Activated effector memory CD4-positive, alpha-beta T cell treated with Interleukin-2 at 50 U/mL for 16 hours (primary cell): ENCODE measurements at regions not wholly inside any gene's neighbourhood (a gene's known extent, or its start where the extent isn't known, plus 50 kb on each side); places are given as distances from the start of the nearest gene placed in this dataset.
"Not testable (repeated sequence)": the region's sequence is repeated elsewhere in the genome, so short reads cannot be mapped to it uniquely, and the experiment has no call there.

Experiments
- DNase-seq: peaks from one replicate; pipeline ENCODE4 v3.0.0-alpha.2; 2020

DNA sequence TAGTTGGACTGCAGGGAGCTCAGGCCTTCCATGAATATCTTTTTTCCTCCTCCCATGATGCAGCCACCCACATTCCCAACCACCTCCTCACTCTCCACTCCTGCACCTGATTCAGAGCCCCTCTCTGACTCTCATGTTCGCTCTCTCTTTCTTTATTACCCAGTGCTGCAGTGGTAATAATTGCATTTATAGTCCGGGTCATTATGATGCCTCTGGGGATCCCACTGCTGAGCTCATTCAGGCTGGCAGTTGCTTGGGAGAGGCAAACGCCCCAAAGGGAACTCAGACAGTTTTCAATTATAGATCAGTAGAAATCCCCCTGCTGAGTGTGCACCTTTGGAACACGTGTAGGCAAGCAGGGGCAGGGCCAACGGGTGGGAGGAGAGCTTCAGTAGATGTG is 953.0 kb downstream of the GRID1 start:
- DNase-seq, result no peak

DNA sequence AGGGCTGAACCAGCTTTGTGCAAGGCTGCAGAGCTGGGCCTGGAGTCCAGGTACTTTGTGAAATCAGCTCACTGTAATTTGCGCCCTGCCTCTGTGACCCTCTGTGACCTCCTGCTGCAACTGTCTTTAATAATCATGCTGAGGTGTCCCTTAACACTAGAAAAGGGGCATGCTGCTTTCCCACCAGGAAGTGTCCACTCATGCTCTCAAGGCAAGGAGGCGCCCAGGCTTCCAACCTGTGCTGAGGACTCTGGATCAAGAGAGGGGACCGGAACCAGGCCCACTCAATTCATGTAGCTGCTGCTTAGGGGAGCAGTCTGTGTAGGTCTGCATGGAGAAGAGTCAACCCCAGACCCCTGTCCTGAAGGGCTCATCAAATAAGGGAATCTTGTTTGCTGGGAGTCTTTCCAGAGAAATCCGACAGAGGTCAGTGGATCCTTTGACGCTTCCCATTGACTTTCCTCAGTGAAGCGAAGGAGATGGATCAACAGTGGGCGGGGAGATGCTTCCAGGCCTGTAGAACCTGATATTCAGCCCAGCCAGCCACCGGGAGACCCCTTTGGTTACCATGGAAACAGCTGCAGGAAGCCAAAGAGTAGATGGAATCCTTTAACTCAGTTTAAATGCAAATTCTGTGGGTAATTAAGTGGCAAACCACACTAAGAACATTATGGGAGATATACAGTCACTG is 945.9 kb downstream of the GRID1 start:
- no peak for DNase-seq

DNA sequence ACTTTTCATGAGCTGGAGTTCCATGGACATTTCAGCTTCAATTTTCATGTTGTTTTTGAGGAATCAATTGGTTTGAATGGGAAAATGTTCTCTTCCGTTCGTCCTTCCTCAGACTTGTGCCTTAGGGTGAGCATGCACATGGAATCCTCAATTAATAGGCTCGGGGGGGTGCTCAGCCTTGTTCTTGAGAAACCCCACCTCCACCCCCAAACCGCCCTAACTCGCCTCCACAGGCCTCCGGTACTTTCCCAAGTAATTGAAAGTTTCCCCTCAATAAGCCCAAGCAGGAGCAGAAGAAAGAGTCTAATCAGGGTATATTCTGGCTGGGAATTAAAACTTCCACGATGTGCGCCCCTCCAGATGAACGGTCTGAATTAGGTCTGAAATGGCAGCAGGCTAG is 945.2 kb downstream of the GRID1 start:
- DNase-seq, result no peak

DNA sequence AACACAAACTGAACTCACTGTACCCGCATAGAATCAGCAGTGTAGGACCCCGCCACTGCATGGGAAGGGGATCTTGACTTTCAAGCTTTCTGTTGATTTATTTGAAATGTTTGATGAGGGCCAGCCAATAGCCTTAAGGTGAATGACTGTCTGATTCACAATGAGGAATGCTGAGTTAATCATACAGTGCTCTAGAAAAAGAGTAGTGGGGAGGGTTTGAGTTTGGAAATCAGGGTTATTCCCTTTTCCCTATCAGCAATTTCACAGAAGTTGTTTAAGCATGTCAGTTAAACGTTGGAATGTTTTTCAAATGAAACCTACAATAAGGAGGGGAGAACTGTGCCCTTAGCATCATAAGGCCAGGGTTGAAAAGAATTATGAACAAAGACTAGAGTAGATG is 937.5 kb downstream of the GRID1 start:
- no peak for DNase-seq

DNA sequence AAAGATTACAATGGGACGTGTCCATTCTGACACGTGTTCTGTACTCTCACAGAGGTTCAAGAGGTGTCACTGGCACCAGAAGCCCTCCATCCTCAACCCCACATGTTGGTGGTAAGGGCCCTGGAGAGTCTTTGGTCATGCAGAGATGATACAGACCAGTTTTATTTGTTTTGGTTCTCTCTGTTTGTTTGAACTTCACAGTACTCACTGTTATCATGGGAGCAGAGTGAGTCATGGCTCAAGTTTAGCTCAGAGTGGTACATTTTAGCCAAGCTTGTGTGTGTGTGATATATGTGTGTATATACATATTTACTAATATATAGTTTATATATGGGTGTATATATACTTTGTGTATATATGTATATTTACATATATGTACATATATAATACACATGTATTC is 935.6 kb downstream of the GRID1 start:
- no peak for DNase-seq

GRCh38 chr10:85433248-85433647 is 933.3 kb downstream of the GRID1 start:
- DNase-seq, result no peak

- no peak for DNase-seq
Observed at GRCh38 chr10:85444868-85445267, 921.7 kb downstream of the GRID1 start.

DNA sequence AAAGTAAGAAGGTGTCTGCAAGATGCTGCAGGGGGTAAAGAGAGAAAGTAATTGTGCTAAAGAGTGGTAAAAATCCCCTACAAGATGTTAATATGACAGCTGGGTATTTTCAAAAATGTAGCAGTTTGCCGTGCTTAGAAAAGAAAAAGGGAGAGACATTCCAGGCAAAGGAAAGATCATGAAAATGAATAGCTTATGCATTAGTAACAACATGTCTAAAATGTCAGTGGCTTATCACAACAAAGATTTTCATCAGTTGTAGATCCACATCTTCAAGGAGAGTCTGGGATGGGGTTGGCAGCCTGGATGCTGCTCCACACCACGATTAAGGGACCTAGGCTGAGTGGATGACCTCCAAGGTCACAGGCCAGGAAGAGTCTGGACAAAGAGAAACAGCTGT is 920.9 kb downstream of the GRID1 start:
- DNase-seq, result no peak

GRCh38 chr10:85446827-85447226 is 919.8 kb downstream of the GRID1 start:
- no peak for DNase-seq

DNA sequence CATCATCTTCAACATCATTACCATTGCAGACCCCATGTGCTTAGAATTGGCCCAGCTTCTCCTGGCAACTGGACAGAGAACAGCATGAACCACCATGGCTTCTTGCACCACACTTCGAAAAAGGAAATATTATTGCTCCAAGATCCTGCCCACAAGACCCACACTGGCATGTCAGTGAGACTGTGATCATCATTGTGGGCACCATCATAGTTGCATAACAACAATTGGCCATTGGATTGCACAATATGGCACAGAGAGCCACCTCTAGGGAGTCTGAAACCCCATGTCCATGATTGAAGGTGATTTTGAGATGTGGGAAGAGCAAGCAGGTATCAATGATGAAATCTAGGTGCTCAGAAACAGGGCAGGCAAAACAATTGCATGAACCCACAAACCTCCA is 918.9 kb downstream of the GRID1 start:
- no peak for DNase-seq

GRCh38 chr10:85448716-85449115 is 917.9 kb downstream of the GRID1 start:
- no peak for DNase-seq

DNA sequence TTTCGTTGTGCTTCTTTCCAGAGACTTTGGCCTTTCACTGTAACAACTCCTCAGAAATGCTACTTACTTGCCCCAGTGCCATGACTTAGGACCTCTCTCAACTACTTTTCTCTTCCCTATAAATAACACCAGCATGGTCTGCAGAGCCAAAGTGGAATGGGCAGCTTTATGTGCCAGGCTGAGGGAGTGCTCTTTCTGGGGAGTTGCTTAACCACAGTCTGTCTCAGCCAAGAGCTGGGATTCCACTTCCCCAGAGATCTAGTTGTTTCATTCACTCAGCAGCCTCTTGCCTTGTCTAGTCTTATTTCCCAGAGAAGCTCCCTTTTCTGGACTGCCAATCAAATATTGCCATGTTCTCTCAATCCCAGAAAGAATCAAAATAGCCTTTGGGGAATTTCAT is 912.2 kb downstream of the GRID1 start:
- DNase-seq, result no peak

GRCh38 chr10:85457191-85457590 is 909.4 kb downstream of the GRID1 start:
- no peak for DNase-seq

GRCh38 chr10:85458324-85458723 is 908.3 kb downstream of the GRID1 start:
- DNase-seq, result no peak

DNA sequence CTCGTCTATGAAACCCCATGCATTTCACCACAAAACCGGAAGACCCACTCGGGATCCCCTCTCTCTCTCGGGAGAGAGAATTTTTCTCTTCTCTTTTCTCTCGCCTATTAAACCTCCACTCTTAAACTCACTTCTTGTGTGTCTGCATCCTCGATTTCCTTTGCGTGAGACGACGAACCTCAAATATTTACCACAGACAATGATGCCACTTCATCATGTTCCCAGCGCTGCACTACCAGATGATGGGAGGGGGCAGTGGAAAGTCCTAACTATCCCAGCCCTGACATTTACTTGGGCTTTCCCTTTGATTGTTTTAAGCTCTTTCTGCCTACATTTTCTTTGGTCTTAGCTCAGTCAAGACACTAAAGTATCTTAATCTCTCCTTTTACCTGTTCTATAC is 906.7 kb downstream of the GRID1 start:
- no peak for DNase-seq

- DNase-seq, result no peak
Observed at GRCh38 chr10:85464336-85464735, 902.3 kb downstream of the GRID1 start.

GRCh38 chr10:85477979-85478378 is 888.6 kb downstream of the GRID1 start:
- no peak for DNase-seq

GRCh38 chr10:85490431-85490830 is 876.2 kb downstream of the GRID1 start:
- DNase-seq, result no peak

DNA sequence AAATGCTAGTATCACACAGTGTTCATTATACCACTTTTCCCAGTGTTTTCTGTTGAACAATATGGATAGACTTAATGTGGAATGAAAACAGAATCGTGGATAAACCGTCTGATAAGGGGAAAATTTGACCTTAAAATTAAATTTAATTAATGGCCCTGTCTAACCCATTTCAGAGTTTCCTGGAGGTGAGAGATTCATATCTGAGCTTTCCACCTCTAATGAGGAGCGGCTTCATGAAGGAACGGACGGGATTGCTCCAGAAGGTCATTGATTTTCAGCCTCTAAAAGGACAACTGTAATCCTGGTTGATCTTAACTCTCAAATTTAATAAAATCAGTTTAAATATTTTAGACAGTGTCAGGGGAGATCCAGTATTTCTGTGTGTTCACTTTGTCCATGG is 874.9 kb downstream of the GRID1 start:
- no peak for DNase-seq

- no peak for DNase-seq
Observed at GRCh38 chr10:85492684-85493083, 873.9 kb downstream of the GRID1 start.

DNA sequence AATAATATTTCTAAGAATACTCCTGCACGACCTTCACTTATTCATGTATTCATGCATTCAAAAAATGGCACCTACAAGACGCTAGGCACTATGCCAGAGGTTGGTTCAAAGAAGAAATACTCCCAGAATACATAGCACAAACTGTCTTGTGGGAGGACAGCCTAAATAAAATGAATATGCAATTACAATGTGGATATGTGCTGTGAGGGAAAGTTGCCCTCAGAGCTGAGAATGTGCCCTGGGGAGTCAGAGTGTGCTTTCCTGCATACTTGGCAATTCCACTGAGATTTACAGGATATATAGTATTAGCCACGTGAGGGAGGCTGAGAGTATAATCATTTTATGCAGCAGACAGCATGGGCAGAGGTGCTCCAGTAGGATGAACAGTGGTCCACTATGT is 872.9 kb downstream of the GRID1 start:
- DNase-seq, result no peak

DNA sequence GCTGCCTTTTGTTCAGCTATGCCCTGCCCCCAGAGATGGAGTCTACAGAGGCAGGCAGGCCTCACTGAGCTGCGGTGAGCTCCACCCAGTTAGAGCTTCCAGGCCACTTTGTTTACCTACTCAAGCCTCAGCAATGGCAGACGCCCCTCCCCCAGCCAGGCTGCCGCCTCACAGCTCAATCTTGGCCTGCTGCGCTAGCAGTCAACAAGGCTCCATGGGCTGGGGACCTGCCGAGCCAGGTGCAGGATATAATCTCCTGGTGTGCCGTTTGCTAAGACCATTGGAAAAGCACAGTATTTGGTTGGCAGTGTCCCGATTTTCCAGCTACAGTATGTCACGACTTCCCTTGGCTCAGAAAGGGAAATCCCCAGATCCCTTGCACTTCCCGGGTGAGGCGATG is 862.0 kb downstream of the GRID1 start:
- DNase-seq, result not testable (repeated sequence)

- no peak for DNase-seq
Observed at GRCh38 chr10:85508159-85508558, 858.4 kb downstream of the GRID1 start.

DNA sequence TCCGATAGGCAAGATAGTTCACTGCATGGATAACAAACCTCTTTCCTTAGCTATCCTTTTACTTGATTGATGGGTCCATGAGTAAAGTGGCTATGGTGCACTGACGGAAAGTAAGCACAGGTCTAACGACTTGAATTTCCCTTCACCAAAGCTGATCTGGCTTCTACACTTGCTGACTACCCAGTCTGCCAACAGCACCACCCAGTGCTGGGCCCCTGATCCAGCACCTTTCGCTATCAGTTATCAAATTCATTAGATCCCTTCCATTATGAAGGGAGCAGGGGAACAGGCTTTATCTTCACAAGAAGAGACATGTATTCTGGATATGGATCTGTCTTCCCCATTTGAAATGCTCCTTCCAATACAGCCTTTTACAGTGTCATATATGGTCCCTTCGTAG is 855.9 kb downstream of the GRID1 start:
- no peak for DNase-seq

DNA sequence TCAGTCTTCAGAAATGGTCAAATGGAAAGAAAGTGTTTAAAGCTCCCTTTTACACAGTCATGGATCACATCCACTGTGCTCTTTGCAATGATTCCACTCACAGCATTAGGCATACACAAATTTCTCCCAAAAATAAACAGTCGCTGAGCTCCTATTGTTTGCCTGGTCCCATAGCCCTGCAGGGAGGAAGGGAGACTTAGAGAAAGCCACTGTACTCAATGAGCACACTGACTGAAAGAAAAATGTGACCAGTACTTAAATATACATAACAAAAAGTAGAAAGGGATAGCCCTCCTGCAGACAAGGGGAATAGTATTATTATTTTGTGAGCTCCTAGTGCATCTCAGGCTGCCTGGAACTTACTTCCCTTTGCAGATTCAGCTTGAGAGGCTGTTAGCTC is 853.2 kb downstream of the GRID1 start:
- no peak for DNase-seq

GRCh38 chr10:85515316-85515715 is 851.3 kb downstream of the GRID1 start:
- no peak for DNase-seq
